Fibroblast of the conjunctiva (primary cell): ENCODE measurements at regions not wholly inside any gene's neighbourhood (a gene's known extent, or its start where the extent isn't known, plus 50 kb on each side); places are given as distances from the start of the nearest gene placed in this dataset.
"Not testable (repeated sequence)": the region's sequence is repeated elsewhere in the genome, so short reads cannot be mapped to it uniquely, and the experiment has no call there.

ENCODE experiments used
- DNase-seq: peaks from one replicate; pipeline ENCODE4 v3.0.0-alpha.2; 2010; ENCODE audit warnings: low read depth

DNA sequence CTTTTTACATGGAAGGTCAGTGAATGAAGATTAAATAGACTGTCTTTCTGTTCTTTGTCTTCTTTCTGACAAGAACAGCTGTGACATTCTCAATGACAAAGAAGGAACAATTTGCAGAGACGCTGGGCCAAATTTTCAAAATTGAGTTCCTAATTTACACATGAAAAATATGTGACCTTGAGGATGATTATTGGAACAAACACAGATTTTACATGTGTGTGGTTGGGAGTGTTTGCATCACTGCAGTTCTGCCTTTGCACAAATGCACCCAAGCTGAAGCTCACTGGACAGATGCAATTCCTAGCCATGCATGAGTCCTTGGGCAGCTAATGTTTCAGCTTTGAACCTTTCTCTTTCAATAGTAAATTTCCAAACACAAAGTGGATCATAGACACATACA lies 350.8 kb downstream of the QKI start:
- no peak for DNase-seq

DNA sequence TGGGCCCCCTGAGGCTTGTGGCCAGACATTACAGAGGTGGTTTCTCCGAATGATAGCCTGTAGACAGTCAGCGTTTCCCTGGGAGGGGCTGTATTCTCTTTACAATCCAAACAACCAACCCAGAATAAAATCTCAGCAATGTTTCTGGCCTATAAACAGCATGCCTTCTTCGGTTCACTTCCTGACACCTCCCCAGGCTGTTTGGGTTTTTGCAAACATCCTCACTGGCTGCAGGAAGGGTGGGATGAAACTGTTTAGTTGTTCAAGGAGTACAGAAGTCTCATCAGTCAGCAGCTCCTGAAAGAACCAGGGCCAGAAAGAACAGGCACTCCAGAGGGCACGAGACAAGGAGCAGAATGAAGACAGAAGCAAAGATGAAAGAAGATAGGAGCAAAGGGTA lies 350.0 kb downstream of the QKI start:
- no peak for DNase-seq

DNA sequence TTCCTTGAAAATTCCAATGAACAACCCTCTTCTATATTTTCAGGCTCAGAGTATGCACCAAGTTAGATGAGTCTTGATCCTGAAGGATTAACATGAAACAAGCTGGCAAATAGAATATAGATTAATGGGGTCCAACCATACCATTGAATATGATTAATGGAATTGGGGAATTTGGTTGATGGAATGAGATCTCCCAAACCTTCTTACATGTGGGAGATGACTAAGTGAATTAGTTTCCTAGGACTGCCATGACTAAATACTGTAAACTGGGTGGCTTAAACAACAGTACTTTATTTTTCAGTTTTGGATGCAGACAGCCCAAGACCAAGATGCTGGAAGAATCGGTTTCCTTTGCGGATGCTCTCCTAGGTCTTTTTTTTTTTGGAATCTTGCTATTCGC lies 347.0 kb downstream of the QKI start:
- DNase-seq = no peak

DNA sequence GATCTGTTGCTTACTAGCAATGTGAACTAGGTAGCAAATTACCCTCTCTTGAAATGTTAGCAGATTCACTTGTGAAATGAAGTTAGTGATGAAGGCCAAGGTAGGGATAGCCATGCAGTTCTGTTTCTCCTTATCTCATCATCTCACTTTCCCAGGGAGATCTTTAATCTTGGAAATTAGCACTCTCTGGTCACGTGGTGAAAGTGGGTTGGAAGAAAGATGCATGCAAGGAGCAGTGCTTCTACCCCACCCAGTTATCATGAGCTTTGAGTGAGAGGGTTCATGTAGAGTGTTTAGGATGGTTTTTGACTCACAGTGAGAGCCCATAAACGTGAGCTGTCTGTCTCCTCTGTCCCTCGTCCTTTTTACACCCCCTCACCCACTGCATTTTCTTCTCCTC lies 346.3 kb downstream of the QKI start:
- DNase-seq = no peak

DNA sequence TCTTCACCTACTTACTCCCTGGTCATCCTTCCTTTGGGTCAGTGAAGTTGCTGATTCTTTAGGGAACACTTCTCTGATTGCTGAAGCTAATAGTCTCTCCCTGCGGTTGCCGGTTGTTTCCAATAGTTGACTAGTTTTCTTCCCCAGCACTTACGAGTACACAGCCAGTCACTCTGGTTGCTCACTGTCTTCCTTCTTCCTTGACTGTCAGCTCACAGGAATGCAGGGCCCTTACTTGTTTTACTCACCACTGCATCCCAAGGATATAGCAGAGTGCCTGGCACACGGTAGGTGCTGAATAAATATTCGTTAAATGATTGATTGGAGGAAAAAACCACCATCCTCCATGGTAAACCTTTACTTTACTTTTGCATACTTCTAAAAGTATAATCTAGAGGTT lies 345.0 kb downstream of the QKI start:
- DNase-seq = no peak

DNA sequence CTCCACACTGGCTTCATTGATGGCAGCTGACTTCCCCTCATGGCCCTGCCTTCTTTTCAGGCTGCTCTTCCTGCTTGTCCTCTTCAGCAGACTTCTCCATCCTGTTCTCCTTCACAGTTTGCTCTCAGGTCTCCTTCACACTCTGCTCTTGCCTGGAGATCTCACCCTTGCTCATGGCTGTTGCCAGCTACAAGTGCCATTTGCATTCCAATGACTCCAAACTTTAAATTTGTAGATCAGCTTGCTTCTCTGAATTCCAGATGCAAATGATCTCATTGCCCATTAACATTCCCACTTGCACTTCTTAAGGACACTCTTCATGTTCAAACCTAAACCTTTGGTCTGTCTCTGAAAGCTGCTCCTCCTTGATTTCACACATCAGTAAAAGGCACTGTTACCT lies 343.0 kb downstream of the QKI start:
- DNase-seq = no peak

DNA sequence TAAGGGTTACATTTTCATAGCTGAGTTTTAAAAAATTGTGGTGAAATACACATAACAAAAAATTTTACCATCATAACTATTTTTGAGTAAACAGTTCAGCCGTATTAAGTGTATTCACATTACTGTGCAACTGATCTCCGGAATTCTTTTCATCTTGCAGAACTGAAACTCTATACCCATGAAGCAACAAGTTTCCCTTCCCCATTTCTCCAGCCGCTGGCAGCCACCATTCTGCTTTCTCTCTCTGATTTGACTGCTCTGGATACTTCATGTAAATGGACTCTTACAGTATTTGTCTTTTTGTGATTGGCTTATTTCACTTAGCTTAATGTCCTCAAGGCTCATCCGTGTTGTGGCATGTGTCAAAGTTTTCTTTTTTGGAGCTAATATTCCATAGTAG lies 341.6 kb downstream of the QKI start:
- no peak for DNase-seq

GRCh38 chr6:163754866-163755265 lies 340.3 kb downstream of the QKI start:
- no peak for DNase-seq

GRCh38 chr6:163753430-163753829 lies 338.9 kb downstream of the QKI start:
- DNase-seq = no peak

GRCh38 chr6:163752446-163752845 lies 337.9 kb downstream of the QKI start:
- DNase-seq = no peak

DNA sequence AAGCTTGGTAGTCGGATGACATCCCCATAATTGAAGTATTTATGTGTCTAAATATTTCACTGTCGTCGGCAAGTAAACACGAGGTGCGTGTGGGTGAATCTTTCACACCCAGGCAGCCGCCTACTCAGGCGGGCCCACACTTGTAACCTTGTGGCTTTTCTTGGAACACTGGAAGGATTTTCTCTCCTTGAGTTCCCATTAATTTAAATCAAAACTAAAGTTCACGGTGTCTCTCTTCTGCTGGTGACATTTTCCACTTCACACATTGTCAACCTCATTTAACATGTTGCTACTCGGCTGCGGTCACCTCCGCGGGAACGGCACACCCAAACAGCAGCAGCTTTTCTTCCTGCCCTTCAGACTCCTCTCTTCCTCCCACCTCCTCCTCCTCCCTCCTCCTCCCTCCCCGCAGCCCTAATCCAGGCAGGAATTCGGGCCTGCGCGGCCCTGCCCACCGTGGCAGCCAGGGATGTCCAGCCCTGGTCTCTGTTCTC lies 336.6 kb downstream of the QKI start:
- no peak for DNase-seq

DNA sequence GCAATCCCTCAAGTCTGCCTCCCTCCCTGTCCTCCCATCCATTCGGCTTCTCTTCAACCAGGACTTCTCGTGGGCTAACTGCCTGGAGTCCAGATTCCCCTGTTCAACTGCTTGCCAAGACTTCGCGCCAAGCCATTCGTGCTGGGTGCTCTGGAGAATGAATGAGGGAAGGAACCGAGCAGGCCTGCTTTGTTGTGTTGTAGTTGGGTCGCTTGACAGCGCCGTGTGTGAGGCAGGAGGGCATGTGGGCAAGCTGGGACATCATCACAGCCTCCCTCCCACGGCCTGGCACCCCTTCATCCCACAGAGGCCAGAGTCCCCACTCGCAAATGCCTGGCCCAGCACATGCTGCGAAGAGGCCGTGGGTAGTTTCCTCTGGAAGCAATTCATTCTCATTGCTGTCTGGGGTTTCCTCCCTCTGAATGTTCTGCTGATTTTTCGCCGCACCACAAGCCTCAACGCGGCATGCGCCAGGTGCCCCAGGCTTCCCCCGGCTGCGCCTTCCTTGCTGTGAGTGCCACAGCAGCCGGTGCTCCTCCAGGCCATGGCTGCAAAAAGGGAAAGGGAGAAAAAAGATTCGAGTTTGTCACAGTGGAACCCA lies 336.0 kb downstream of the QKI start:
- no peak for DNase-seq

DNA sequence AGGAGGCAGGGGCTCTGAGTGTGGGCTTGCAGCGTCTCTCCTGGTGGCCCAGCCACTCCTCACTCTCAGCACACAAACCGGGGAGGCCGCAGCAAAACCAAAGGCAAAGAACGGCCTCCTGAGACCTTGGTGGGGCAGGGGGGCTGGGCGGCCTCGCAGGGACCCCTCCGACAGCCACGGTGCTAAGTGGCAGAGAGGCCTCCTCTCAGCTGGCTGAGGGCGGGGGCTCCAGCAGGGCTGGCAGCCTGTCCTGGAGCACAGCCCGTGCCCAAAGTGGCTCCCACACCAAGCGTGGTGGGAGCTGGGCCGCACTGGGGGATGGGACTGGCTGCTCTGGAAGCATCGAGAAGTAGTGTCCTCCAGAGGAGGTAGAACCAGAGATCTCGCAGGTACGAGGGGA lies 334.4 kb downstream of the QKI start:
- DNase-seq = no peak

- DNase-seq = no peak
Measured at GRCh38 chr6:163748036-163748435, 333.5 kb downstream of the QKI start.

DNA sequence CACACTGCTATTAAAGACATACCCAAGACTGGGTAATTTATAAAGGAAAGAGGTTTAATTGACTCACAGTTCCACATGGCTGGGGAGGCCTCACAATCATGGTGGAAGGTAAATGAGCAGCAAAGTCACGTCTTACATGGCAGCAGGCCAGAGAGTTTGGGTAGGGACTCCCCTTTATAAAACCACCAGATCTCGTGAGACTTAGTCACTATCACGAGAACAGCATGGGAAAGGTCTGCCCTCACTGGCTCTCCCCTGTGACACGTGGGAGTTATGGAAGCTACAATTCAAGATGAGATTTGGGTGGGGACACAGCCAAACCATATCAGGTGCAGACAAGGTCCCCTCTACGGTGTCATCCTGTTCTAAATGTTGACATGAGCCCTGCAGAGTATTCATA lies 332.5 kb downstream of the QKI start:
- not testable (repeated sequence) for DNase-seq

DNA sequence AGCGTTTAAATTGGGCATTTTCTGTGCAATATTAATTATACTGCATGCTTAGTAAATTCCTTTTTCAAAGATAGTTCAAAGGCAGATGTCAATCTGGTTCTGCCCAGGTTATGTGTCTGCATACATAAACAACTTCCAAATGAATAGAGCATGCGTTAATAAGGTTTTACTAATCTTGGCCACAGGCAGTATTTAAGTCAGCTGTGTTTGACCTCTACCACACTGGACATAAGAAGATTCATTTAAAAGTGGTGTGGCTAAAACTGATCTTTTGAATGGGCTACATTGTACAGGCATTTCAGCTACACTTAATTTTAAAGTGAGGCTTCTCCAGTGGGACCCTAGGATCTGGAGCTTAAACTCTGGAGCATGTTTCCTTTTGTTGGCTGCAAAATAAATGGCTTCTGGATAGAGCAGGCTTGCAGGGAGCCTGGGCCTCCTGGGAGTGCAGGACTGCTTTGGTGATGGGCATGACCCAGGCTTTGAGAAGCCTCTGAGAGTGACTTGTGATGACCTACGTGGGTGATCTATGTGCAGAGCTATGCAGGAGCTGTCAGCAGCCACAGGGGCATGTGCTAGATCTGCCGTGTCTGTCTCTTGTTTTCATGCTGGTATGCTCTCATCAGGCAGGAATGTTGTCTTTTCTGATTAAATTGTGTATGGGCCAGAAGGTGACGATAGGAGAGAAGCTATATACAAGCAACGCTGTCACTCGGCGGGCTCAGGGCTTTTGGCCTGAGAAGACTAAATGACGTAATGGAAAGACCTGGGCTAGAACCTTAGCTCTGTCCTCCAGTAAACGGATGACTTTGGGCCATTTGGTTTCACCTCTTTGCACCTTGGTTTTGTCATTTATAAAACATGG lies 331.2 kb downstream of the QKI start:
- DNase-seq = peak; percentile 48

- DNase-seq = no peak
Measured at GRCh38 chr6:163744256-163744925, 329.9 kb downstream of the QKI start.

DNA sequence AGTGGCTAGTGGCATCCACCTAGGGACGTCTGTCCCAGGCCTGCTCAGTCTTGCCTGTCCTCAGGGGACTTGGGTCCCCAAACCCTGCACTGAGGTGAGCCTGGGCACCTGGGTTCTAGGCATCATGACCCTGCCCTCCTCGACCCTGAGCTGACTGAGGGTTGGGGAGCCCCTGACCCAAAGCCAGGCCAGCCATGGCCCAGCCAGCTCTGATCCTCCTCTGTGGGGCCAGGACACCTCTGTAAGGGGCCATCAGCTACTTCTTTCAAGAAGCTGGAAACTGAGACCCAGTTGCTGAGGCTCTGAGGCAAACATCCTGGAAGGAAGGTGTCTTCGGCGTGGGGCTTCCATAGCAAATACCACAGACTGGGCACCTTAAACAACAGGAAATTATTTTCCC lies 329.3 kb downstream of the QKI start:
- no peak for DNase-seq

DNA sequence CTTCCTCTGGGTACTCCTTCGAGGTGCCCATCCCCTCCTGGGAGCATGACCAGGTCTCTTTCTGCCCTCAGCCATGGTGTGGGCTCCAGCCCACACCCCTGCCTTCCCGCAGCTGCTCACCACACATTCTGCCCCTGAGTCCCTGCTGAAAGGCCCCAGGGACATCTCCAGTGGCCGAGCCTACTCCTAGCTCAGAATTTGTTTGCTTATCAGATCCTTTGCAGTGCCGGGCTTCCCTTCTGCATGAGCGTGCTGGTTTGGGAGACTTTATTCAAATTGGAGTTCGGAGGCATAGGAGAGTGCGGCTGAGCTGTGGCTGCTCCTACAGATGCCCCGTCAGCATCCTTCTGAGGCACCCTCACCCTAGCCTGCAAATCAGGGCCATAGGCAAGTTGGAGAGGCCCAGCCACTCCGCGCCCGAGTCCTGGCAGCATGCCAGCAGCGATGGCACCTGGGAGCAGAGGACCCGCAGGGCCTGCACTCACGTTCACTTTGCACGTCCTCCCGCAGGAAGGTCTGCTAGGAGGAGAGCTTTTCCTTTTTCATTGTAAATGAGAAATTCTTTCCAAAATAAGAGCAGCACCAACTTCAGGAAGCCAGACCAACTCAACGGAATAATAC lies 327.3 kb downstream of the QKI start:
- DNase-seq = no peak

DNA sequence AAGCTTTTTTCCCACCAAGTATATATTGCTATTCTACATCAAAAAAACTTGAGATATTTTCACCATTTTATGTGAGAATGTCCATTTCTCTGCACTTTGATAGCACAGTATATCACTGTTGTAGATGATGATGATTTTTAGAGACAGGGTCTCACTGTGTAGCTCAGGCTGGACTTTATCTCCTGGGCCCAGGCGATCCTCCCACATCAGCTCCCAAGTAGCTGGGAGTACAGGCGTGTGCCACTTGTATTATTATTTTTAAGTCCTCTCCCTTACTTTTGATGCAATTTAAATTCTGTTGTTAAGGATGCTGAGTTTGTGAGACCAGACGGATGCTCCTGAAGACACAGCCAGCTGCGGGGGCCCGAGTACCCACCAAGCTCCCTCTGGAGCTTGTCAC lies 326.8 kb downstream of the QKI start:
- DNase-seq = no peak

DNA sequence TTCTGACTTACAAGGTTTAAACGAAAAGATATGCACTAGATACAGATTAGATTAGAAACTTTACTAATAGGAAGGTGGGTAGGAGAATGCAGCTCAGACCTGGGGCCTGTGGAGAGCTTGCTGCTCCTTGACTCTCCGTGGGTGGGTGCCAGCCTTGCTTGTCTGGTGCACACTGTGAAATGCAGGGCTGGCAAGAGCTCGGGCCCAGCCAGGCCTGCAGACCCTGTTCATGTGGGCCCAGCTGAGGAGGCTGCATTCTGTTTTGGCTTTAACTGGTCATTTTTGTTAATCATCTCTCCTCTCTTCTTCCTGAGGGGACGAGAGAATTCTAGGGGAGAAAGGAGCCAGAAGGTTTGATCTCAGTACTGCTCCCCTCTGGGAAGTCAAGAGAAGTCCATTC lies 325.4 kb downstream of the QKI start:
- DNase-seq = no peak

DNA sequence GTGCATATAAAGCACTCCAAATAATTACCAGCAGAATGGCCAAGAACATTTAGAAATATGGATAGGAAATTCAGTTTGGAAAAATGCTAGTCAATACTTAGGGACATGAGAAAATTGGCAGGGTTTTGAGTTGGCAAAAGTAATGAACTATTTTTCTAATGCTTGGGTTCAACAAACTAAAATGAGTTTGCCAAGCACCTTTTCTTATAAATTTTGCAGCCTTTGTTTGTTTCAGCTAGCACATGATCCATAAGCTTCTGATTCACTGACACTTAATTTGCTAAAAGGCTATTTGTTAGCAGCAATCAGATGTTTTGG lies 324.8 kb downstream of the QKI start:
- DNase-seq = no peak
